Effector CD4-positive, alpha-beta T cell (primary cell): ENCODE measurements at regions not wholly inside any gene's neighbourhood (a gene's known extent, or its start where the extent isn't known, plus 50 kb on each side); places are given as distances from the start of the nearest gene placed in this dataset.
"Not testable (repeated sequence)": the region's sequence is repeated elsewhere in the genome, so short reads cannot be mapped to it uniquely, and the experiment has no call there.

Experiments
- DNase-seq: peaks from one replicate; pipeline ENCODE4 v3.0.0-alpha.2; 2020

DNA sequence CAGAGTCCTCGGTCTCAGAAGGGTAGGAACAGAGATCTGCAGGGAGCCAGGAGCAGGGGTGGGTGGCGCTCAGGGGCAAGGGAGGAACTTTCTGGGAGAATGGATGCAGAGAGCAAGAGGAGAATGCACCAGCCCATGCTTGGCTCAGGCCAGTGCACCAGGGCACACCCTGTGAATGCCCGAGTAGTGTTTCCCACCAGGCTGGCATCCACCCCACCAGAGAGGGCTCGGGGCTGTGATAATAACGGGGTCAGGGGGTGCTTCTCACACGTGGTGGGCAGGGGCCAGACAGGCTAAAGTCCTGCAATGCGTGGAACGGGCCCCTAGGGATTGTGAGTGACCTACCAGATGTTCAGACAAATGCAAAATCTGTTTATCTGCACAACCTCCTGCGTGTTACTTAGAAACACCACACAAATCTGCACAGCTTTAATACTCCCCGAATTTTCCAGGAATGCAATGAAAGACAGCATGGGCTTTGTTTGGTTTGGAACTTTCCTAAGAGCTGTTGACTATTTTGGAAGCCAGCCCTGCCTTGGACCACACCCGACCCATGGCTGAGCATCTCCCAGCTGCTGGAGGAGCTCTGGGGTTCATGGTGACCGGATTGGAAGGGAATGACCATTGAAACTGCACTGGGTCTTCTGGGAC is 368.3 kb downstream of the SHANK2 start:
- DNase-seq = no peak

DNA sequence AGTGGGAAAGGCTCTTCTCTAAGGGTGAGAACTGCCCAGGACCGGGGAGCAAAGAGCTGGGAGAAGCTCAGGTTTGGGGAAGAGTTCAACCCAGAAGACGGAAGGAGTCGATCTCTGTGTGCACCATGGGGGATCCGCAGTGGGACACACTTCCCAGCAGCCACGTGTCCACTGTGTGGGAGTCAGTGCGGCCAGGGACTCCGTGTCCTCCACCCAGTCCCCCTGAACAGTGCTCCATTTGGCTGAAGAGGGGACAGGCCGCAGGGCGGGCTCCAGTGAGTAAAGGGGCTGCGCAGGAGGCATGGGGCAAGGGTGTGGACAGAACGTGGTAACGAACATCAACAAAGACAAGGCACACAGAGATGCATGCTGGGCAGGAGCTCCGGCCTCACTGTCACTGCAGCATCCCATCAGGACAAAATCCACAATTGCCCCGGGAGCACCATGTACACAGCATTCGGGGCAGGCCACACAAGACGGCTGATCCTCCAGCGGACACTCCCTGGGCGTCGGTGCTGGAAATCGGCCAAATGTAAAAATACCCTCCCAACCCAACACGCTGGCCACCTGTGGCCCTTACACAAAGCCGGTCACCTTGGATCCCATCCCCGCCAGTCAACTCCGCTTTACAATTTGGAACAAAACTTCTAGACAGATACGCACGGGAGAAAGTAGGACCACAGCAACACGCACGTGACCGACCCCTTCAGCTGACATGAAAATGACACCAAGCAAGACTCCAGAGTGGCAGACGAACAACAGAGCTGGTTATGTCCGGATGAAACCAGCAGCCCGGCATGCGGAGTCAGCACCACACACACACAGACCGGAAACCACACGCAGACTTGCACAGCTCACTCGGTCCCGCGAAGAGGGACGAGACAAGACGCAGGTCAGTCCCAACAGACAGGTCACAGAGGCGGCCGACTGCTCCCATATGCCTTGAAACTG is 366.8 kb downstream of the SHANK2 start:
- no peak for DNase-seq

DNA sequence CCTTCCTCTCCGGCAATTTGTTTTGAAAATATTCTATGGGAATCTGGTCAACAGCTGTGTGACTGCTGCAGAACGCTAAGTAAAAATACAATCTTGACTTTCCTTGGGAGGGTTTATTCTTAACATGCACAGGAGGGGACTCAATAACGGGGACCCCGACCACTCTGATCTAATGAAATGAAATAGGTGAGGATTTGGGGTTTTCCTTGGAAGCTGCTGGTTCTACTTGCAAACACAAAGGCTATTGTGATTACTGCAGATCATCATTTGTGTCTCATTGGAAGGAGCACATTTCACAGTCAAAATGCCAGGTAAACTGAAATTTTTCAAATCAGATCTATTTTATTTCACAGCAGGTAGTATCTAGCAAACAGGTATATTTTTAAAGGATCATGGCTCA is 366.1 kb downstream of the SHANK2 start:
- no peak for DNase-seq

DNA sequence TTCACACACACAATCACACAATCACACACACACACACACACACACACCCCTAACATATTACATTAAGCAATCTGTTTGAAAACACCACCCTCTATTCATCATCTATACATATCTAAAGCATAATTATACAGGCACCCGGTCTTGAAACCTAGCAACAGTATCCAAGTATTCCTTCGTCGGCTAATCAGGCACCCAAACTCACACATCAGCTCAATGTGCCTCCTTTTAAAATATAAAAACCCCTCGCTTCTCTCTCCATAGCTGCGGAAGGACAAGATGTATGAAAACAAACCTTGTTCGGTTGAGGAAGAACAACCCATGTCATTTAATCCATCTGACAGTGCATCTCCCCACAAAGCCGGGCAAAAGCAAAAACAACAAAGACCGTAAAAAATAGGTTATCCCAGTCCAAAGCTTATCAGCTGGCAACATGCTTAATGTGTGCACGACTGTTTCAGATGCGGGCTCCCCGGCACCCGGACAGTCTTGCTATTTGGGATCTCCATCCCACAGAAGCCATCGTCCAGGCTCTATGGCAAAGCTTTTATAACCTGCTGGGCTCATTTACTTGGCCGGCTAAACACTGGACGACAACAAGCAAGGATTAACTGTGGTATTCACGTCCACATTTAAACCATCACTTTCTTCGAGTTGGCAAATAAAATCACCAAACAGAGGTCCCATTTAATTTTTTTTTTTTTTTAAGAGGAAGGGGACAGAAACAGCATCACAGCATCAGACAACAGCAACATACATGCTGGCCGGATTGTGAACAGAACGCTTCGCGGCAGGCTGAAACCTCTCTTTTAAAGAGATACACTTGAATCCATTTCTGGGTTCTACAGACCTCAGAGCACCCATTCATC is 365.5 kb downstream of the SHANK2 start:
- no peak for DNase-seq

DNA sequence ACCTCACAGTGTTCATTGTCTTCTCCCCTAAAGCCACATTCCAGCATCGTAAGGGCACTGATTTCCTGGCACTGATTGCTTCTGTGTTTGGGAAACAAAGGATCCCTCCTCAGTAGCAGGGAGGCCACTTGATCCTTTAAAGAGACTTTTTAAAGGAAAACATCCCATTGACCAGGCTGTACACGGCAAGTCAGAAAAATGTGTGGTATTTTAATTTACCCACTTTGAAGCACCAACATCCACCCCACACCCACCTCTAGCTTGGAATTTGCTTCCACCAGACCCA is 364.9 kb downstream of the SHANK2 start:
- DNase-seq = no peak

DNA sequence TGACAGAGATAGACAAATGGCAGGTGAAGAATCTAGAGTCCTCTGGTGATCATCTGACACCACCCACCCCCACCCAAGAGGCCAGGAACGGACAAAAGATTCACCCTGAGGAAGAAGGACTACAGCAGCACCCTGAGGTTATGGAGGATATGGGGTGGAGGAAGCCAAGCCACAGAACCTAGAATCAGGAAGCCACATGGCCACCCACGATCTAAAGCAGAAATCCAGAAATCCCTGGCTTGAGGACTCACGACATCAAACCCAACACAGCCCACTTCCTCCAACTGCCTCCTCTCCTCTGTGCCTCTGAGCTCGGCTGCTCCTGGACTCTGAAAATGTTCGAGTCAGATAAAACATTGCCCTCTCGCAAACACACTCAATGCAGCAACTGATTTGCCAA is 364.3 kb downstream of the SHANK2 start:
- DNase-seq = no peak

DNA sequence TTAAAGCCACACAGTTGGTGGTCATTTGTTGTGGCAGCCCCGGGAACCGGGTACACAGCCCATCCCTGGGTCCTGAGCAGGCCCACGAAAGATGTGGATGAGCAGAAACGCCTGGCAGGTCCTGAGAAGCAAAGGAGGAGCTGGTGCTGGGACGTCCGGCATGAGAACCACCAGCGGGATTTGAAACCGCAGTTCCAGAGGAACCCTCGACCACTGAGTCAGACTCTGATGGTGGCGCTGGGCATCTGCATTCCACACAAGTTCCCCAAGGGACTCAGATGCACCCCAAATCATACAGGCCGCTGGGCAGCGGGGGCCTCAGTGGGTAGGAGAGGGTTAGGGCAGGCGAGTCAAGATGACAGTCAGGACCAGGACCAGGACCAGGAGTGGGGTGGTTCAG is 363.0 kb downstream of the SHANK2 start:
- no peak for DNase-seq

DNA sequence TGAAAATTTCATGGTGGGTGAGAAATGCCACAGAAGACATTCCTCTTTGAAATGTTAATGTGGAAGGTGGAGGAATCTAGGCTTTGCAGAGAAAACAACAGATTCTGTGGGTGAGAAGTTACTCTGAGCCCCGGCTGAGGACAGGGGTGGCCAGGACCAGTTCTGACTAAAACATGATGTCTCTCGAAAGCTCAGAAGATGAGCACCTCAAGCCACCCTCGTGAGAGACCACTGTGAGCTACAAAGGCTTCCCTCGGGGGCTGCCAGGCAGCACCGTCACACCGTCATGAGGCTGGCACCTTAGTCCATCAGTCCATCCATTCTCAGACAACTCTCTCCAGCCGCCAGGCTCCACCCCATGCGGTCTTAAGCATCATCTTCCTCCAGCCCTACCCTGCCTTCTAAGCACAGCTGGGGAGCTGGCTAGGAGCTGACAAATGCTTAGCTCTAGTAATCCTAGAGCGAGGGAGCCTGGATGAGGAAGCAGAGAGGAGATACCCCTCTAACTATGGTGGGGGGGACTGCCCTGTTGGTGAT is 360.5 kb downstream of the SHANK2 start:
- no peak for DNase-seq

DNA sequence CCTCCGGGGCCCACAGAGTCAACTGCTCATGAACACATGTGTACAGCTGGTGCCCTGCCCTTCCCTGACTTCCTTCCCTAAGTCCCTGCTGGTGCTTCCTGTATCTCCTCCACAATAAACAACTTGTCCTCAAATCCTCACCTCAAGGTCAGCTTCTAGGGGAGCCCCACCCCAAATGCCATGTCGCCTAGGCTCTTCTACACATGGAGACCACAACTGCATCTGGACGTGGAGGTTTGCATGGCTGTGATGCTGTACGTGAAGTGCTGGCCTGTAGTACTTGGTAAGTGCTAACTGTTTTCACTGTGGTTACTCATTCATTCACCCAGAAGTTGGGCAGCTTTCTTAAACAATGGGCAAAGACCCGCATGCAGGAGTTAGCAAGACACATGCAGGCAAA is 359.5 kb downstream of the SHANK2 start:
- no peak for DNase-seq

DNA sequence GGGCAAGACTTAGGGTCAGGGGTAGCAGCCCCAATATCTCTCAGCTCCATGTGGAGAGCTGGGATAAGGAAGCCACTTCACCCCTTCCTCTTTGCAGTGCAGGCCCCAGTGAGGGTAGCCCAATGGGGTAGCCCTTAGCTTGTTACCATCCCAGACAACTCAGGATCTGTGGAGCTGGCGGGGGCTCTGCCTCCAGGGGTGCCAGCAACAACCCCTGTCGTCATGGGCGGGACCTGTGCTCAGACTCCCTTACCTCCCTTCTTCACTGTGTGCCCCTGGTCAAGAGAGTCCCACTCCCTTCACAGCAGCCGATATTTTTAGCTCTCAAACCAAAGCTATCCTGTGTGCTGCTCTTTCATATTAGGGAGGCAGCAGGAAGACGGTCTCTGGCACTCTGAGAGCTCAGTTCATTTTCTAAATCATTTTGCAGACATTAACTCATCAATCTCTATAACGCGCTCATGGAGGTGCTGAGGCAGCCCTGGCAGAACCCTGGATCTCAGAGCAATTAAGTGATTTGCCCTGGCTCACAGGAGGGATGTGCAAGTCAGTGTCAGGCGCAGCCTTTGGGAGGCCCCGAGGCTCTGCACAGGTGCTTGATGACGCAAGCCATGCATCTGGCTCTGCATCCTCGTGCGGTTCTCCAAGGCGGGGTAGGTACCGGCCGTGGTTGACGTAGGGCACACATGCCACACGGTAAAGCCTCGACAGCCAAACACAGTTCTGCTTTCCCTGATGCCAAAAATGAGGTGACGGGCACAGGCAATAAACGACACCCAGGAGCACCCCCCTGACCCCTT is 357.6 kb downstream of the SHANK2 start:
- DNase-seq = no peak

DNA sequence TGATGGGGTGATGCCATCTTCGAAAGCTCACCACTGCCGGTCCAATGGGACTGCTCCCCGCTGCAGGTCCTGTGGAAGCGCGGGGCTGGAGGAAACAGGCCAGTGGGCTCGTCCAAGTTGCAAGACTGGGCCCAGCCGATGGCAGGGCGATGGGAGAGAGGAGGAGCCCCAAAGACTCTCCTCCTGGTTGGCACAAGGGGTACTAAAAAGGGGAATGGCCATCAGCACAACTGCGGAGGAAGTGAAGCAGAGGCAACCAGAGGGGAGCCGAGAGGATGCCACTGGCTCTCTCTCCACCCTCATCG is 357.1 kb downstream of the SHANK2 start:
- DNase-seq = no peak

DNA sequence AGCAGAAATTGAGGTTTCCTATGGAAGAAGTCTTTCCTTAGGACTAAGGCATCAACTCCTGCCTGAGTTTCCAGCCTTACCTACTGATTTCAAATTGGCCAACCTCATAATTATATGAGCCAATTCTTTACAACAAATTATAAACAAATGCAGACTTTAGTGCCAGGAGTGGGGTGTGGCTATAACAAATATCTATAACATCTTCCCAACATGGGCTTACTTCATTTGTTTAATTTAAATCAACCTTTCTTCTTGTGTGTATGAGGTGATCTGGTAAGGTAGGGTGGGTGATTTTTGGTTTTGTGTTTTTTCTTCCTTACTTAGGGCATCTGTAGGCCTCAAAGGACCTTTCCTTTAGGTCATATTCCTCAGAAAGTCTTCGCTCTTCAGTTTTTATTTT is 354.9 kb downstream of the SHANK2 start:
- no peak for DNase-seq

DNA sequence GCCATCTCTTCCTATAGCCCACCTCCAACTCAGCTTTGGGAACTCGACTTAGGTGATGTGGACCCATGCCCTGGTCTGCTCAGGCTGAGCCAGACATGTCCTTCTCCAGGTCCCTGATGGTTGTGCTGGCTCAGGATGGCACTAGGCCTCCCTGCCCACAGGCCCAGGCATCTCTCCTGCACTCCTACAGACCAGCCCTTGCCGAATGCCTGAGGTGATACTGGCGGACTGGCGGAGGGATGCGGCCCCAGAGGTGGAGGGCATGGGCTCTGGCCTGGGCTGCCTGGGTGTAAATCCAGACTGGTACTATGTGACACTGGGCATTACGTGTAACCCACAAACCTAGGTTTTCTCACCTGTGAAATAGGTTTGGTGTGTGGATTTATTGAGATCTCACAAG is 352.8 kb downstream of the SHANK2 start:
- no peak for DNase-seq

DNA sequence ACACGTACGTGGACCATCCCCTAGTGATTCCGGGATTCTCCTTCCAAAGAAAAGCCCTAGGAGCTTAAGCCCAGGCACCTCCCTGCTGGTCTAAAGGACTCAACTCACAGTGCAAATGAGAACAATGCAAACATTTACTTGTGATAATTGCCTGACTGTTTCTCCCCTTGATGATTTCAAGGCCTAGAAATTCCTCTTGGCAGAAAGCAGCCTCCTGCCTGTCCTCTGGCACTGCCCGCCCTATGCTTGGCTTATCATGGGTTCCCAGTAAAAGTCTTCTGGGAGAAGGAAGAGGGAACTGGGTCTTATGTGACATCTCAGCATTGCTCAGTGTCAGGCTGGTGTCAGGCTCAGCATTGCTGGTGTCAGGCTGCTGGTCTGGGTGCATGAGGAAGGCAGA is 351.8 kb downstream of the SHANK2 start:
- no peak for DNase-seq

DNA sequence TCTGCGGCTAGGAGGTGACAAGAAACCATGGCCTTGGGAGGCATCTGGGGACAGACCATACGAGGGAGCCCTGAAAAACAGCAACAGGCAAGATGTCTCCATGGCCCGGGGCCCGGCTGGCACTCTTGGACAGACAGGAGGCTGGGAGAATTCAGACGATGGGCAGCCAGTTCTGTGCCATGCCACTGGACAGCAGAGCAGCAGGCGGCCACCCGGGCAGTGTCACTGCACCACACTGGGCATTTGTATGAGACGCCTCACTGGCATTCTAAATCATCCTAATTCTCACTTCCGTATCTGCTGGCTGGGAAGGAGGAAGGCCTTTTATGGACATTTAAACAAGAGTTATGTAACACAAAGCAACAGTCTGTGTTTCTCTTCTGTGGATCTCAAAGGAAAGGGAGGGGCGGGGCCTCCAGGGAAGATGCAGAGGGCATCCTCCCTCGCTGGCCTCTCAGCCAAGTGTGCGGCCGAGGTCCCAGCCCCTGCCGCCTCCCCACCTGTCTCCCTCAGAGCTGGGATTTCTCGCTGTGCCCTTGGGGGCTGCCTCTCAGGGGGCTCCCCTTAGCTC is 350.3 kb downstream of the SHANK2 start:
- DNase-seq = no peak

DNA sequence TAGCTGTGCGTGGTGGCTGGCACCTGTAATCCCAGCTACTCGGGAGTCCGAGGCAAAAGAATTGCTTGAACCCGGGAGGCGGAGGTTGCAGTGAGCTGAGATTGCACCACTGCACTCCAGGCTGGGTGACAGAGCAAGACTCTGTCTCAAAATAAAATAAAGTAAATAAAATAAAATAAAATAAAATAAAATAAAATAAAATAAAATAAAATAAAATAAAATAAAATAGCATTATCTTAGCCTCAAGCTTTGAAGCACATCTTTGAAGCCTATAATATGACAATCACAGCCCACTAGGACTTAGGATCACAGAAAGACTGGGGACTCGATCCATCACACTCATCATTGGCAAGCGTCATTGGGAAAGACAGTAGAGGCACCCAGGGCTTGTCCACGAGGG is 349.1 kb downstream of the SHANK2 start:
- not testable (repeated sequence) for DNase-seq

DNA sequence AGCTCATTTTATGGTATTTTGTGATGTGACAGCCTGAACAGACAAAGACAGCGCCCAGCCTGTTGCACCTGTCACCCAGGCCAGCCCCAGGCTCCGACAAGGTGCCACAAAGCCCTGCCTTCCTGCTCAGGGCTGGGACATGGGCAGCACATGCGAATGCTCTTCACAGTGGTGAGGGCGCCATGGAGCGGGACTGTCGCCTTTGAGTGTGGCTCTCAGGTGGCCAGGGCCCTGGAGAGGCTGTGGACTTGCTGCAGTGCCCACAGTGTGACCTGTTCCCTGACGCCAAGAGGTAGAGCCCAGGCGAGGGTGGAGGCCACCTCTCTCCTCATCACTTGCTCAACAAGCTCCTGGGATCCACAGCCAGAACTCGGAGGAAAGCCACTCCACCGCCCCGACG is 346.3 kb downstream of the SHANK2 start:
- no peak for DNase-seq

DNA sequence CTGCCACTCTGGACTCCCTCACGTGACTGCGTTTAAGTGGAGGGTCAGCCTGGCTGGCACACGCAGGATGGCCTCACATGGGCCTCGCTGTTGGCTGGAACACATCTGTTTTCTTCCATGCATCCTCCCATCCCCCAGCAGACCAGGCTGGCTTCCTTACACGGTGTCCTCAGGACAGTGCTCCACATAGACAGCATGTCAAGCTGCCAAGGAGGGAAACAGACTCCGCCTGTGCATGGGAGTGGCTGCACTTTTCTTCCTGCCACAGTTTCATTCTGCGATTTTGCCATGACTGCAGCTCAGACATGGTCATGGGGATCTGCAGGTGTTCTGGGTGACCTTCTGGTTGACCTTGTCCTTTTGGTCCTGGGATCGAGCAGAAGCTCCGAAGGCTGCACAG is 344.2 kb downstream of the SHANK2 start:
- no peak for DNase-seq

DNA sequence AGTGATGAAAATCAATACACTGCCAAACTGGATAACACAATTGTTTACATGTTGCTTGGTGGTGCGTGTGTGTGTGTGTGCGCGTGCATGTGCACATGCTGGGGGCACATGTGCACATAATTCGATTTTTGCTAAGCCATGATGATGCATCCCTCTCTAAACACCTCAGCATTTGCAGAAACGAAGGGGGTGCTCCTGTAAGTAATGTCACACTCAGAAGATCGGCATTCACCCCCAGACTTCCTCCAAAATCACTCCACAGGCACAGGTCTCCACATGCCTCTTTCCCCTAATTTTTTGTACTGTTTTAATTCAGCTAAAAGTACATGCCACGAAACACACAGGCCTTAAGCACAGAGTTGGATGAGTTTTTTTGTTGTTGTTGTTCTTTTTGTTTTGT is 341.5 kb downstream of the SHANK2 start:
- no peak for DNase-seq

DNA sequence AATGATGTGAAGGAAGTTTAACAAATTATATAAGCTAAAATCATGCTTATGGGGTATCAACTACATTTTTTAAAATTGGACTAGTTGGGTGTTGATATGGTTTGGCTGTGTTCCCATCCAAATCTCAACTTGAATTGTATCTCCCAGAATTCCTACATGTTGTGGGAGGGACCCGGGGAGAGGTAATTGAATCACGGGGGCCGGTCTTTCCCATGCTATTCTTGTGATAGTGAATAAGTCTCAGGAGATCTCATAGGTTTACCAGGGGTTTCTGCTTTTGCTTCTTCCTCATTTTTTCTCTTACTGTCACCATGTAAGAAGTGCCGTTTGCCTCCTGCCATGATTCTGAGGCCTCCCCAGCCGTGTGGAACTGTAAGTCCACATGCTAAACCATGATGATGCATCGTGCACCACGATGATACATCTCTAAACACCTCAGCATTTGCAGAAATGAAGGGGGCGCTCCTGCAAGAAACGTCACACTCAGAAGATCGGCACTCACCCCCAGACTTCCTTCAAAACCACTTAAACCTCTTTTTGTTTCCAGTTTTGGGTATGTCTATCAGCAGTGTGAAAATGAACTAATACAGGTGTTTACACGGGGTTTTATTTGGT is 340.0 kb downstream of the SHANK2 start:
- DNase-seq = no peak

DNA sequence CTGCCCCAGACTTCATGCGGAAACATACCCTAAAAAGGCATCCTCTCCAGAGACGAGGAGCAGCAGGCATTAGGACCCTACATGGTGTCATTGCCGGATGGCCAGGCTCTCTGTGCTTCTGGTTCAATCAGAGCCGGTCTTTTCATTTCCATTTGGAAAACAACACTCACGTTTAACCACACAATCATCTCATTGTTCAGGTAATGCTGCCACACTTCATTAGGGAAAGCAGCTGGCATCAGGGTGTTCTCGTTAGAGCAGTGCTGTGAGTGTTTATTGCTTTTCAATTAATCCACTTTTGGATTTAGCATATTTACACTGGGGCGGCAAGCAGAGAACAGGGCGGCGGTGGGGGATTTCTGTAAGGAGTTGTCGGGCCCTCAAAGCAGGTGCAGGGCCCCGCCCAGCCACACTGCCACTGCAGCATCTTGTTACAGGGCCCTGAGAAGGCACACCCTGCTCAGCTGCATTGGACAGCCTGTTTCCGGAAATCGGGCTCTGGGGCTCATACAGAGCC is 338.6 kb downstream of the SHANK2 start:
- no peak for DNase-seq

DNA sequence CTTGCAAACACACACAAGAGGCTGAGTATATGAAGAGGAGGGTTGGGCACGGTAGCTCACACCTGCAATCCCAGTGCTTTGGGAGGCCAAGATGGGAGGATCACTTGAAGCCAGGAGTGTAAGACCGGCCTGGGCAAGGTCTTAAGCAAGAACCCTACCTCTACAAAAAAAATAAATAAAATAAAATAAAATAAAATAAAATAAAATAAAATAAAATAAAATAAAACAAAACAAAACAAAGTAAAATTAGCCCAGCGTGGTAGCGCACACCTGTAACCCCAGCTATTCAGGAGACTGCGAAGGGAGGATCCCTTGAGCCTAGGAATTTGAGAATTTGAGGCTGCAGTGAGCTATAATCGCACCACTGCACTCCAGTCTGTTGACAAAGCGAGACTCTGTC is 337.9 kb downstream of the SHANK2 start:
- no peak for DNase-seq
